SK-N-DZ (cell line): ENCODE measurements at regions not wholly inside any gene's neighbourhood (a gene's known extent, or its start where the extent isn't known, plus 50 kb on each side); places are given as distances from the start of the nearest gene placed in this dataset.
"Not testable (repeated sequence)": the region's sequence is repeated elsewhere in the genome, so short reads cannot be mapped to it uniquely, and the experiment has no call there.

Experiments used
- DNase-seq: peaks from one replicate; pipeline ENCODE4 v3.0.0-alpha.2; 2015; ENCODE audit warnings: low spot score

DNA sequence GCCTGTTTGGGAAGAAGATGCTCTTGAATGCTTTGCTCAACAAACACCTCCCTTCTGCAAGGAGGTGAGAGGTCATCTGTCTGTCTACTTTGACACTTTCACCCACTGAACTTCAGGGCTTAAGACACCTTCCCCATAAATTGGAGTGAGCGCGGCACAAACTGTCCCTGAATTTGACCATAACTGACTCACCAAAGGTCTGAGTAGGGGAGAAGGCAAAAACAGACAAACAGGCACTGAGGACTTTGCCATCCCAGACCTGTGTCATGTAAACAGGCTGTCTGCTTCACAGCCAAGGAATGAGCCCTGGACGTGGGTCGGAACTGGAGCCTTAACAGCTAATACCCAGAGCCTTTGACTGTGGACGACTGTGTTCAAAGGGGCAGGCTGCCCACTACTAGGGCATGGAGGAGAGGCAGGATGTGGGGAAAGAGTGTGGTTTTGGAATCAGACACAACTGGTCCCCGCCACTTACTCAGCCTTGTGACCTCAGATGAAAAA is 320.9 kb upstream of the KLF4 start:
- no peak for DNase-seq

- no peak for DNase-seq
These were observed 320.4 kb upstream of the KLF4 start for GRCh38 chr9:107809871-107810460.

- DNase-seq: no peak
These were observed 317.6 kb upstream of the KLF4 start for GRCh38 chr9:107807183-107807582.

DNA sequence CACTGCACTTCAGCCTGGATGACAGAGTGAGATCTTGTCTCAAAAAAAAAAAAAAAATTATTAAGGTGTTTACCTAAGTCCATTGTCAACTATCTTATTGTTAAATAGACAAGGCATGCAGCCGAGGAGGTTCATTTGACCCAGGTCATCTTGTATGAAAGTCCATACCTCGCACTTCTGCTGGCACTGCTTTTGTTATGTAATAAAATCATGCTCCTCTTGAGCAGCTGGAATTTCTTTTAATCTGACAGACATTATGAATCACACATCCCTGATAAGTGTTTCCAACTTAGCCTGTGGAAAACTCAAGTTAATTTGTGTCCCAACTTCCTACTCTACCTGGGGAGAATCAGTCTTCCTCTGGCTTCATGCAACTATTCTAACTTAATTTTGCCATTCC is 315.6 kb upstream of the KLF4 start:
- DNase-seq: no peak

- no peak for DNase-seq
These were observed 304.7 kb upstream of the KLF4 start for GRCh38 chr9:107794259-107794658.

GRCh38 chr9:107793541-107793940 is 304.0 kb upstream of the KLF4 start:
- DNase-seq: no peak

- no peak for DNase-seq
These were observed 303.0 kb upstream of the KLF4 start for GRCh38 chr9:107792596-107792995.

- DNase-seq: no peak
These were observed 302.4 kb upstream of the KLF4 start for GRCh38 chr9:107792006-107792405.

DNA sequence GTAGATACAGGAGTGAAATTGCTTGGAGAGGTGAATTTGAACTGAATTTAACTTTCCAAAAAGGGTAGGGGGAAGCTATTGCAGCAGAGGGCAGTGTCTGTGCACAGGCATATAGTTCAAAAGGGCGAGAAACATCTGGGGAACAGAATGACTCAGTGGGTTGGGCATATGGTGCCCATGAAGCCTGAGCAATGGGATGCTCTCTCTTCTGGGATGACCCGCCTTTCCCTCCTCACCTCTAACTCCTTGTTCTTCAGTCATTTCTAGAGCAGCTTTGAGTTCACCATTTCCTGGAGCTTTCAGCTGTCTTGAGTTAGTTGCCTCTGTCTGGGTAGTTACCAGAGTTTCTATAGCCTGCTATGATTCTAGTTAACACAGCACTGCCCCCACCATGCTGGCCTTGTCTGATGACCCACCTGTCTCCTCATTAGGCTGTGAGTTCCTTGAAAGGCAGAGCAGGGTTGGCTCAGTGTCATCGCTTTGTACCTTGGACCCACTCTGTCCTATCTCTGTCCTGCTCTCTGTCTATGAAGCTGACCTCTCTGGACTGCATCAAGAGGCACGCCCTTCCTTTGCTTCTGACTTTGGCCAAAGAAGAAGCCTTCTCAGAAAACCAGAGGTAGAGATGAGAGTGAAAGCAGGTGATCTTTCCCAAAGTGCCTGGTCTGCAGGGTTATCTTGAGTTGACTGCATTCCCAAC is 299.6 kb upstream of the KLF4 start:
- no peak for DNase-seq

DNA sequence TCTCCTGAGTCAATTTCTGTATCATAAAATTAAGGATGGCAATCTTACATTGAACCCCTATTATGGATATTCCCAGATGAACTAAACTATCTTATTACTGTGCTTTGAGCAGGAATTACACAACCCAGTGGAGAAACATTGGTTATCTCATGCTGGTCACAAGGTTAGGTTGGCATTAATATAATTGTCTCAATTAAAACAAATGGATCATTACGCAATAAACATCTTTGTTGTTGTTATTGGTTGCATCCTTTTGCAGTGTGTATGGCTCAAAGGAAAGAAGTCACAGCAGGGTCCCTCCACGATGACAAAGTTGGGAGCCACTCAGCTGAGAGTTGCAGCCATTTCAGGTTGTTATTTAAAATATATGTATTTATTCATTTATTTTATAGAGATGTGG is 297.0 kb upstream of the KLF4 start:
- no peak for DNase-seq

GRCh38 chr9:107784235-107784958 is 294.8 kb upstream of the KLF4 start:
- no peak for DNase-seq

- DNase-seq: no peak
These were observed 293.2 kb upstream of the KLF4 start for GRCh38 chr9:107782789-107783188.

GRCh38 chr9:107782381-107782780 is 292.8 kb upstream of the KLF4 start:
- no peak for DNase-seq

DNA sequence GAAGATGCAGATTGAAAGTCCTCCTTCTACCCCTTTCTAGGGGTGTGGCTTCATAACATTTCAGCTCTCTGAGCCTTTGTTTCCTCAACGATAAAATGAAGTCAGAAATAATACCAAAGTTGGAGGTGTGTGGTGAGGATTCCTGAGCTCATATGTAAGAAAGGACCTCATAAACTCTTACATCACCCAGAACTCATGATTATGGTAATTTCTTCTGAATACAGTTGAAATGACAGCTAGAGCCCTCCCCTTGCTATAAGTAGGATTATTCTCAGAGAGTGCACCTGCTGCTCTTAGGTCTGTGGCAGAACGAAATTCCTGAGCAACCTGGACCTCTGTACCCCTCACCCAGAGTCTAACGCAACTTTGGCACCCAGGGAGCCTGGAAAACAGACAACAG is 291.4 kb upstream of the KLF4 start:
- DNase-seq: no peak

- no peak for DNase-seq
These were observed 290.2 kb upstream of the KLF4 start for GRCh38 chr9:107779731-107780130.

DNA sequence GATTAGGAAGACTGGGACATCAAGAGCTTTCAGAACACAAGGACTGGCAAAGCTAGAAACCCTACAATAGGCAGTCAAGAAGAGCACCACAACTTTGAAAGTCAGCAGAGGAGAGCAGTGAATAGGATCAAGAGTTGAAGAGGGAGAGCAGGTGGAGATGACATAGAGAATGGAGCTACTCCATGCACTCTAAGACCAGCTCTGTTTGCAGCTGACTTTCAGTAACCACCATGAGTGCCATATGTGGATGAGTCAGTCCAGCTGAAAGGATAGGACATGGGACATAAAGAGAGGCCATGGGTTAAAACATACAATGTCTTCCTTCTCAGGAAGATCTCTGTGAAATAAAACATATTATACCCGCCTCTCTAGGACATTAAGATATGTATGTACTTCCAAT is 289.1 kb upstream of the KLF4 start:
- no peak for DNase-seq

DNA sequence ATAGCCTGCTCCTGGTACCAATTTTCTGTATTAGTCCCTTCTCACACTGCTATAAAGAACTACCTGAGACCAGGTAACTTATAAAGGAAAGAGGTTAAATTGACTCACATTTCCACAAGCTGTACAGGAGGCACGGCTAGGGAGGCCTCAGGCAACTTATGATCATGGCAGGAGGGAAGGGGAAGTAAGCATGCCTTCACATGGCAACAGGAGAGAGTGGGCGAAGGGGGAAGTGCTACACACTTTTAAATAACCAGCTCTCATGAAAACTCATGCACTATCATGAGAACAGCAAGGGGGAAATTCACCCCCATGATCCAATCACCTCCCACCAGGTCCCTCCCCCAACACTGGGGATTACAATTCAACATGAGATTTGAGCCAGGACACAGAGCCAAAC is 284.5 kb upstream of the KLF4 start:
- DNase-seq: not testable (repeated sequence)

DNA sequence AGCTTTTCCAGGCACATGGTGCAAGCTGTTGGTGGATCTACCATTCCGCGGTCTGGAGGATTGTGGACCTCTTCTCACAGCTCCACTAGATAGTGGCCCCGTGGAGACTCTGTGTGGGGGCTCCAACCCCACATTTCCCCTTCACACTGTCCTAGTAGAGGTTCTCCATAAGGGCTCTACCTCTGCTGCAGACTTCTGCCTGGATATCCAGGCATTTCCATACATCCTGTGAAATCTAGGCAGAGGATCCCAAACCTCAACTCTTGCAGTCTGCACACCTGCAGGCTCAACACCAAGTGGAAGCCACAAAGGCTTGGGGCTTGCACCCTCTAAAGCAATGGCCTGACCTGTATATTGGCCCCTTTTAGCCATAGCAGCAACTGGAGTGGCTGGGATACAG is 283.4 kb upstream of the KLF4 start:
- DNase-seq: no peak

DNA sequence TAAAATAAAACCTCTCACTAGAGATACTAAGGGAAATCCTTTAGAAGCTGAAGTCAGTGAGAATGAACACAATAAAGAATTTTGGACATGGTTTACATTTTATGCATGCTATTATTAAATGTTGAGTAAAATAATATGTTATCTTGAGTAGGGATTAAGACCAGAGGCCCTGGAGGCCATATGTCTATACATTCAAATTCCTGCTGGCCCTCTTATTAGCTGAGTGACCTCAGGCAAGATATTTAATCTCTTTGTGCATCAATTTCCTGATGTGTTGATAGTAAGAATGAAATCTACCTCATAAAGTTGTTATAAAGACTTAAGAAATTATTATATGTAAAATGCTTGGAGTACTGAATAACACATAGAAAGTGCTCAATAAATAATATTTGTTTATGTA is 281.1 kb upstream of the KLF4 start:
- DNase-seq: no peak

DNA sequence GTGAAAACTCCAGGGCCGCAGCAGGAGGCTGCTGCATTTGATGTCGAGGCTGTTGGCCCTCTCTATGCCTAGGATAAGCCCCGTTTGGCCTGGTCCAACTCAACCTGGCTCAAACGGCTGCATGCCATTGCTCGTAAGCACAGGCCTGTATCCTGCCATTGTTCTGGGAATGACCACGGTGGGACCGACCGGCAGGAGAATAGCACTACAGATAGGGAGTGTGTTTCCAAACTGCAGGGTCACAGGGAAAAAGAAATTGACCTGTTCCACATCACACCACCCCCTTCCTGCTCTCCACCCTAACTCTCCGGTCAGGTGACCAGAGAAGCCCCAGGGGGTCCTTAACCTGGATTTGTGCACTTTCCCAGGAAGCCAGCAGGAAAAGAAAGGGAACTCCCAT is 278.7 kb upstream of the KLF4 start:
- no peak for DNase-seq

- no peak for DNase-seq
These were observed 278.1 kb upstream of the KLF4 start for GRCh38 chr9:107767711-107768110.

GRCh38 chr9:107763469-107763868 is 273.9 kb upstream of the KLF4 start:
- not testable (repeated sequence) for DNase-seq

DNA sequence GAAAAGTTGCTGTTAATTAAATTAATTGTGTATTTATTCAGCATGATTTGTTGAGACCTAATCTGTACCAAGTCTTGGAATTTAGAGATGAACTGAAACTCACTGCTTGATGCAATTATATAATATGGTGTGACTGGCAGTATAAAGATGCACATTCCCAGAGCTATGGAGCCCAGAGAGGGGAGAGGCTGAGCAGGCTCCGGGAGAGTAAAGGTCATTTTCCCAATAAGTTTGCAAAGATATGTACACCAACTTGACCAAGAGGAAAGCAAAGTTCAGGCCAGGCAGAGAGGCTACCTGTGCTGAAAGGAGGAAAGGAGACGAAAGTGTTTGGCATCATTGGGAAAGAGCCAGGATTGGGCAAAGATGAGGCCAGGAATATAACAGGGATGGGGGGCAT is 271.7 kb upstream of the KLF4 start:
- no peak for DNase-seq
